Stimulated activated CD8-positive, alpha-beta memory T cell treated with anti-CD3 and anti-CD28 coated beads, Interleukin-15, amount 100 ng/mL, for 24 hours (primary cell): ENCODE measurements at regions not wholly inside any gene's neighbourhood (a gene's known extent, or its start where the extent isn't known, plus 50 kb on each side); places are given as distances from the start of the nearest gene placed in this dataset.
"Not testable (repeated sequence)": the region's sequence is repeated elsewhere in the genome, so short reads cannot be mapped to it uniquely, and the experiment has no call there.

Experiments
- DNase-seq: peaks from one replicate; pipeline ENCODE4 v3.0.0-alpha.2; 2020; ENCODE audit warnings: low read depth

- DNase-seq, result not testable (repeated sequence)
Measured at GRCh38 chr3:177394231-177395024, 197.1 kb upstream of the TBL1XR1 start.

DNA sequence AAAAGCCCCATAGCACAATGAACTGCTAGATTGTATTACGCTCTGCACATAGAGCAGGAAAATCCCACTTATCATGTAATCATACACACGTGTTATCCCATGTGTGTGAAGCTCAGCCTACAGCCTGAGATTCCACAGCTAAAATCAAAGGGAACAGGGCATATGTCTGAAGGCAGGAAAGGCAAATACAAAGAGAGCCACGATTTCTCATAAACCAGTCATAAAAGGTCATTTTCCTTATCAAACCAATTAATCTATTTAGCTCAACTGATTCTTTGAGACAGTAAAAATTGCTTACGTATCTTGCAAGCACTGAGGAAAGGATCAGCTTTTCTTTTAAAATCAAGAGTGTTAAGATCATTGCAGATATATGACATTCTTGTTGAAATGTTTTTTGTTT is 199.5 kb upstream of the TBL1XR1 start:
- no peak for DNase-seq

GRCh38 chr3:177401375-177401774 is 204.1 kb upstream of the TBL1XR1 start:
- DNase-seq, result no peak

- DNase-seq, result no peak
Measured at GRCh38 chr3:177402533-177402932, 205.3 kb upstream of the TBL1XR1 start.

DNA sequence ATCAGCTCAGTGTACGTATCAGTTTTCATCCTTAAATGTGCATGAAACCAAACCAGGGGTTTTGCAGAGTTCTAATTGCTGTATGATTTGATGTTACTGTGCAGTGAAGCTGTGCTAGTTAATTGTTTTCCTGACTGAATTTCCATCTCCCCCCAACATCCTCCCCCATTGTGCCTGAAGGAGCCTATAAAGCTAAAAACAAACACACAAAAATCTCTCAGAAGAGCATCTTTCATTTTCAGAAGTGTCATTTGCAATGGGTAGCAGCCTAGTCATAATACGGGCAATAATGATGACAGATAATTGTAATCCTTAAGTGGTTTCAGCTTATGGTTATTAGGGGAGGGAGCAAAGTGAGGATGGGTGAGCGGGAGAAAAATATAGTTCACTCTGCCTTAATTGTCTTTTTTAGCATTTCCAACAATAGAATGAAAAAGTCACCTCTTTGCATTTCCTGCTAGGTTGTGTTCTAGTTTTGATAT is 207.9 kb upstream of the TBL1XR1 start:
- DNase-seq, result no peak

DNA sequence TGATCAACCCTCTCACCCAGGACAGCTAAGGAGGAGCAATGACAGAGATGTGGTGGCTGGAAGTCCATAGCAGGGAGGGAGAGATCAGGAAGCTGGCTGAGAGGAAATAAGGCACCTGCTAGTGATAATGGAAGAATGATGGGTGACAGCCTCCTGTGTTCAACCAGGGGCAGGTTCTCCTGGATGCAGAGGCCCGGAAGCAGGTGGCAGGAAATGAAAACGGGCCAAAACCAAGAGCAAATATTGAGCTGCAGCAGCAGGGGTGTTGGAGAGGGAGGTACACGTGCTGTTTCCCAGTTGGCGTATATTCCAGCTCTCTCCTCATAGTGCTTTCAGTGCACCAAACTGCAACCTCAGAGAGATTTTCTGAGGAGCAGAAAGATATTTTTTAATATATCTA is 213.4 kb upstream of the TBL1XR1 start:
- DNase-seq, result no peak

DNA sequence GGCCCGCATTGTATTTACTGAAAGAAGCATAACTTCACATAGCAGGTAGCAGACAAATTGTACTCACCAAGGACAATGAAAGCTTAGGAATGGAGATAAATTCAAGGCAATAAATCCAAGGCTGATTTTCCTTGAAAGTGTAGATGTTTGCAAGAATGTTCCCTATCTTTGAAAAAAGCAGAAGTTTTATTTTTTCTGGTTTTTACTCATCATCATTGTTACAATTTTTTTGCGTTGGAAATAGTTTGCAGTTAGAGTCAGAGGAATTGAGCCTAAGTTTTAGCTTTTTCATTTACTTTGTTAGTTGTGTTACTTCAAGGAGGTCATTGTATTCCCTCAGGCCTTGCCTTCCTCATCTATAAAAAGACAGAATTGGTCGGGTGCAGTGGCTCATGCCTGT is 213.9 kb upstream of the TBL1XR1 start:
- no peak for DNase-seq

DNA sequence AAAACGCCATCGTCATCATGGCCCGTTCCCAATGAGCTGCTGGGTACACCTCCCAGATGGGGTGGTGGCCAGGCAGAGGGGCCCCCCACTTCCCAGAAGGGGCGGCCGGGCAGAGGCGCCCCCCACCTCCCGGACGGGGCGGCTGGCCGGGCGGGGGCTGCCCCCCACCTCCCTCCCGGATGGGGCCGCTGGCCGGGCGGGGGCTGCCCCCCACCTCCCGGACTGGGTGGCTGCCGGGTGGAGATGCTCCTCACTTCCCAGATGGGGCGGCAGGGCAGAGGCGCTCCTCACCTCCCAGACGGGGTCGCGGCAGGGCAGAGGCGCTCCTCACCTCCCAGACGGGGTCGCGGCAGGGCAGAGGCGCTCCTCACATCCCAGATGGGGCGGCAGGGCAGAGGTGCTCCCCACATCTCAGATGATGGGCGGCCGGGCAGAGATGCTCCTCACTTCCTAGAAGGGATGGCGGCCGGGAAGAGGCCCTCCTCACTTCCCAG is 215.4 kb upstream of the TBL1XR1 start:
- DNase-seq, result not testable (repeated sequence)

GRCh38 chr3:177414093-177414492 is 216.8 kb upstream of the TBL1XR1 start:
- no peak for DNase-seq

GRCh38 chr3:177418787-177419186 is 221.5 kb upstream of the TBL1XR1 start:
- no peak for DNase-seq

DNA sequence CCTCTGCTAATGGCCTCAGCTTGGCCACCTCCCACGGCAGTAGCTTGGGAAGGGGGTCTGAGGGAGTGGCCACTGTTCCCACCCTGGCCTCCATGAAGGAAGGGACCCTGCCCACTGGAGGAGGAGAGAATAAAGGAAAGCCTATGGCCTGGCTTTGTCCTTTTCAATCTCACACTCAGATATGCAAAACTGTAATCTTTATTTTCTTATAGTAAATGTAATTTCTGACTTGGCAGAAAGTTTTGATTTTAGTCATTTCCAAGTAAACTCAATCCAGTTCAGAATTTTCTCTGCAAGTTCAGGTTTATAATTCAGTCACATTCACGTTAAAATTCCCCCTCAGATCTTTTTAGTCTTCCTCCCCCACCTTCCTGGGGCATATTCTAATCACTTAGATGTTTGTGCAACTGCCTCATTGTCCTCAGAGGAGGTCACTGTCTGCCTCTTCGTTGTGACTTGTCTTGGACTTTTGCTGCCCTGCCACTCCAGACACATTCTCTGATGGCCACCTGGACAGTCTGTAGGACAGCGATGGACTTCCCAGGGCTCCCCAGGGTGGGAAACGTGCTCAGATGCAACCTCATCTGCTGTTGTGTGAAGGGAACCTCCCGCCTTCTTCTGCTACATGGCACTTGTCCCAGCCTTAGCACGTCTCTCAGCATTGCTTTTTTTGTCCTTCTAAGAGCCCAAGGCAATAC is 222.8 kb upstream of the TBL1XR1 start:
- no peak for DNase-seq

- no peak for DNase-seq
Measured at GRCh38 chr3:177420651-177421480, 223.6 kb upstream of the TBL1XR1 start.

- DNase-seq, result no peak
Measured at GRCh38 chr3:177421481-177421785, 224.2 kb upstream of the TBL1XR1 start.

DNA sequence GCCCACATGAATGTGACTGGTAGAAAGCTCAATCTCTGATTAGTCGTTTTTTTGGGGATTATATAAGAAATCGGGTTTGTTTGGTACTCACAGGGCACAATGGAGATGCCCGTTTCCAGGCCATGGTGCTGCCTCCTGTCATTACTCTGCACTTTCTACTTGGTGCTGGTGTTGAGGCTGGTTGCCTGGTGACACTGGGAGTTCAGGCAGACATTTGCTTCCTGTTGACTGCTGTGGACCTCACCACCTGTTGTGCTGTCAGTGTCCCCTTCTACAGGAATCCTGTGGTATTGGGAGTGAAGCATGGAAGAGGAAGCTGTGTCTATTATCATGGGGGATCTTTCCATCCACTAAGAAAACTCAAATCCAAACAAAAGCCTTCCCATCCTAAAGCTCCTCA is 227.2 kb upstream of the TBL1XR1 start:
- no peak for DNase-seq

- DNase-seq, result no peak
Measured at GRCh38 chr3:177425042-177425441, 227.8 kb upstream of the TBL1XR1 start.

GRCh38 chr3:177426106-177426877 is 229.0 kb upstream of the TBL1XR1 start:
- DNase-seq, result no peak

DNA sequence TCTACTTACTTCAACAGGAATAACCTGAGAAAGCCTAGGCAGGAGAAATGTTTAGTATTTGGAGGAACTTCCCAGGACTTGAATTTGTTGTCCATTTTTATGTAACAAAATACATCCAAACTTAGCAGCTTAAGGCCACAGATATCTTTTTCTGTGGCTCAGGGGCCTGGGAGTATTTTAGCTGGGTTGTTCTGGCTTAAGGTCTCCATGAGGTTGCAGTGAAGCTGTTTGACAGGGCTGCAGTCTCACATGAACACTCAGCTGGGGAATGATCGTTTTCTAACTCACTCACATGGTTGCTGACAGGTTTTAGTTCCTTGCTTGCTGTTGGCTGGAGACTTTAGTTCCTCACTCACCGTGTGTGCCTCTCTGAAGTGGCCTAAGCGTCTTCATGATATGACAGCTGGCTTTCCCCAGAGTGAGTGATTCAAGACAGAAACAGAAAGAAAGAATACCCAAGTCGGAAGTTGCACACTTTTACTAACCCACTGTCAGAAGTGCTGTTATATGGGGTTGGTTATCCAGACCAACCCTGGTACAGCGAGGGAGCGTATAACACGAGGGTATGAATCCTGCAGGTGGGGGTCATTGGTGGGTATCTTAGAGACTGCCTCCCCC is 229.7 kb upstream of the TBL1XR1 start:
- no peak for DNase-seq

GRCh38 chr3:177427540-177427939 is 230.3 kb upstream of the TBL1XR1 start:
- DNase-seq, result no peak

DNA sequence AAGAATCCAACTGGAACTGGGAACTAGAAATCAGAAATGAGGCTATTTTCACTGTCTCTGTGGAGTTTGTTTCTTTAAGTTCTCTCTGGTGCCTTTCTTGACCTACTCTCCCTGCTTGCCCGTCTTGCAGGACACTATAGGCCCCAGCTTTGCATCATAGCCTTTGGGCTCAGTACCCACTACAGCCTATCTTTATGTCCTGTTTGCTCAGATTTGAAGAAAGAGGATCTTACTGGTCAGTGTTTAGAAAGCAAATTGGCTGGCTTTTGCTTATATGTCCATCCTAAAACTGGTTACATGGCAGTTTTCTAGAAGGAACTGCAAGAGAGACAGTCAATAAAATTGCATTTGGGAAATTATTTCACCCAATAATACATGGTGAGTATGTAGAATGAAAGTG is 231.8 kb upstream of the TBL1XR1 start:
- DNase-seq, result no peak

GRCh38 chr3:177429771-177430170 is 232.5 kb upstream of the TBL1XR1 start:
- no peak for DNase-seq

- DNase-seq, result no peak
Measured at GRCh38 chr3:177430653-177431052, 233.4 kb upstream of the TBL1XR1 start.
